Hepatocyte (in vitro differentiated cells): ENCODE measurements at regions not wholly inside any gene's neighbourhood (a gene's known extent, or its start where the extent isn't known, plus 50 kb on each side); places are given as distances from the start of the nearest gene placed in this dataset.

ENCODE experiments used
- DNase-seq: peaks from one replicate; pipeline ENCODE4 v3.0.0-alpha.2; 2016; ENCODE audit warnings: low spot score
- H2AFZ ChIP-seq: fragments of 200-600 bp; sonication (generic); 2 replicates; pipeline ENCODE4 v1.6.0; 2016; ENCODE audit warnings: antibody characterized with exemption, mild to moderate bottlenecking
- H3K27ac ChIP-seq: fragments of 200-600 bp; sonication (generic); 2 replicates; pipeline ENCODE4 v1.5.1; 2016; ENCODE audit warnings: mild to moderate bottlenecking
- H3K27me3 ChIP-seq: fragments of 200-600 bp; sonication (generic); 2 replicates; pipeline ENCODE4 v1.6.1; 2016
- H3K36me3 ChIP-seq: fragments of 200-600 bp; sonication (generic); replicated peaks from 2 replicates; pipeline ENCODE4 v1.5.1; 2016; ENCODE audit warnings: low read depth; ENCODE audit not compliant: insufficient read depth
- H3K4me1 ChIP-seq: fragments of 200-600 bp; sonication (generic); 2 replicates; pipeline ENCODE4 v1.5.1; 2016; ENCODE audit warnings: mild to moderate bottlenecking, moderate library complexity; ENCODE audit not compliant: insufficient read depth
- H3K4me2 ChIP-seq: fragments of 200-600 bp; sonication (generic); 2 replicates; pipeline ENCODE4 v1.6.0; 2016
- H3K4me3 ChIP-seq: fragments of 200-600 bp; sonication (generic); 2 replicates; pipeline ENCODE4 v1.5.1; 2016; ENCODE audit warnings: mild to moderate bottlenecking
- H3K79me2 ChIP-seq: fragments of 200-600 bp; sonication (generic); 2 replicates; pipeline ENCODE4 v1.6.0; 2017; ENCODE audit warnings: mild to moderate bottlenecking
- H3K9me2 ChIP-seq: fragments of 200-600 bp; sonication (generic); replicated peaks from 2 replicates; pipeline ENCODE4 v1.6.0; 2017; ENCODE audit warnings: mild to moderate bottlenecking; ENCODE audit not compliant: insufficient read depth
- H3K9me3 ChIP-seq: fragments of 200-600 bp; sonication (generic); 2 replicates; pipeline ENCODE4 v1.5.1; 2016; ENCODE audit warnings: low read depth, mild to moderate bottlenecking
- H4K20me1 ChIP-seq: fragments of 200-600 bp; sonication (generic); 2 replicates; pipeline ENCODE4 v1.6.0; 2016; ENCODE audit warnings: mild to moderate bottlenecking; ENCODE audit not compliant: insufficient read depth, poor library complexity, severe bottlenecking
- EZH2 ChIP-seq: fragments of 200-600 bp; sonication (generic); IDR thresholded peaks from 2 replicates; pipeline ENCODE4 v1.6.1; 2016; ENCODE audit warnings: antibody characterized with exemption, mild to moderate bottlenecking, borderline replicate concordance
- EZH2phosphoT487 ChIP-seq: fragments of 200-600 bp; sonication (generic); IDR thresholded peaks from one replicate; pipeline ENCODE4 v1.6.1; 2018; ENCODE audit warnings: antibody characterized with exemption, mild to moderate bottlenecking, low read depth, moderate library complexity; ENCODE audit not compliant: unreplicated experiment, severe bottlenecking
- WGBS: methylation state at CpG from one replicate; pipeline ENCODE4 v1.1.6; 2016; ENCODE audit warnings: low lambda C conversion rate; ENCODE audit errors: missing lambda C conversion rate; 5-methylcytosine and 5-hydroxymethylcytosine counted together
- TF ChIP-seq, protein P1 (sequence below): fragments of 200-600 bp; sonication (generic); IDR thresholded peaks from 2 replicates; pipeline ENCODE4 v1.5.1; 2016; ENCODE audit warnings: antibody characterized with exemption, mild to moderate bottlenecking; ENCODE audit not compliant: poor library complexity

DNA sequence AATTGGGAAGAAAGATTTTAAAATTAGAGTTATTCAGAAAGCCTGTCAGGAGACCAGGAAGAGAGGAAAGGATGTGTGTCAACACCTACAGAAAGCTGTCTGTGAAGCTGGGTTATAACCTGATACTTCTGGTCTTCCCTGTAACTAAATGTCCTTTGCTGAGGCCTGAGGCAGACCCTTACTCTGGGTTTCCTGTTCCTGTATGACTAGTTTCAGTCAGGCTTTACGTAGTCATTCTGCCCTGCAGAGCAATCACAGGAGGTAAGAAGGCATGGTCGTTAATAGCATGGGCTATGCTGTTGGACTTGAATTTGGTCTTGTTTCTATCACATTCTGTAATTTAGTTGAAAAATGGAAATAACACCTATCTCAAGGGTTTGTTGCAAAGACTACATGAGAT is 110.5 kb upstream of the IGFBP7 start:
- no peaks in the 10 kb centered on the region for H3K27me3 ChIP-seq
- H3K4me1 ChIP-seq, result no peaks in the 10 kb centered on the region
- TF ChIP-seq, protein P1, sequence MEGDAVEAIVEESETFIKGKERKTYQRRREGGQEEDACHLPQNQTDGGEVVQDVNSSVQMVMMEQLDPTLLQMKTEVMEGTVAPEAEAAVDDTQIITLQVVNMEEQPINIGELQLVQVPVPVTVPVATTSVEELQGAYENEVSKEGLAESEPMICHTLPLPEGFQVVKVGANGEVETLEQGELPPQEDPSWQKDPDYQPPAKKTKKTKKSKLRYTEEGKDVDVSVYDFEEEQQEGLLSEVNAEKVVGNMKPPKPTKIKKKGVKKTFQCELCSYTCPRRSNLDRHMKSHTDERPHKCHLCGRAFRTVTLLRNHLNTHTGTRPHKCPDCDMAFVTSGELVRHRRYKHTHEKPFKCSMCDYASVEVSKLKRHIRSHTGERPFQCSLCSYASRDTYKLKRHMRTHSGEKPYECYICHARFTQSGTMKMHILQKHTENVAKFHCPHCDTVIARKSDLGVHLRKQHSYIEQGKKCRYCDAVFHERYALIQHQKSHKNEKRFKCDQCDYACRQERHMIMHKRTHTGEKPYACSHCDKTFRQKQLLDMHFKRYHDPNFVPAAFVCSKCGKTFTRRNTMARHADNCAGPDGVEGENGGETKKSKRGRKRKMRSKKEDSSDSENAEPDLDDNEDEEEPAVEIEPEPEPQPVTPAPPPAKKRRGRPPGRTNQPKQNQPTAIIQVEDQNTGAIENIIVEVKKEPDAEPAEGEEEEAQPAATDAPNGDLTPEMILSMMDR, result no peak
- no peak for TF ChIP-seq EZH2
- no peak for TF ChIP-seq EZH2phosphoT487
- no peaks in the 10 kb centered on the region for H3K9me3 ChIP-seq
- H2AFZ ChIP-seq, result no peak overlapping the region
- no peak overlapping the region for H3K4me2 ChIP-seq
- no peak overlapping the region for H3K27ac ChIP-seq
- H3K36me3 ChIP-seq, result no peaks in the 10 kb centered on the region
- H3K79me2 ChIP-seq, result no peaks in the 10 kb centered on the region
- no peak for DNase-seq
- H4K20me1 ChIP-seq, result no peaks in the 10 kb centered on the region
- no peak overlapping the region for H3K4me3 ChIP-seq
- WGBS, result 81% methylated on average over 2 of the region's 2 CpGs
- no peaks in the 10 kb centered on the region for H3K9me2 ChIP-seq

DNA sequence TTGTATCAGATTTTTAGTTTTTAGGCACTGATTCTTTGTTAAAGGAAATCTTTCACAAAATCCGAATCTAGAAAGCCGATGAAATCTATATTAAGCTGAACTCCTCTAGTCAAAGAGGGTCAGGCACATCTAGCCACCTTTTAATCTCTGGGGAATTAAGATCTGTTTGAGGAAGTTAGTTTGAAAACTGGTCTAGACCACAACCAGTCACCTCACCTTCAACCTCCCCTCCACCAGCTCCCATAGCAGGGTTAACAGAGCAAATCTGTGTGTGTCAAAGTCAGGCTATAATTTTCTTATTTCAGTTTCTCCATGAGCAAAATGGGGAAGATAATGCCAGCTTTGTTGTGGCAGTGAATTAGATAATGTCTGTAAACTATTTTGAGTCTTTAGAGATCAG is 110.0 kb upstream of the IGFBP7 start:
- H3K4me2 ChIP-seq, result no peak overlapping the region
- H3K9me3 ChIP-seq, result no peaks in the 10 kb centered on the region
- no peaks in the 10 kb centered on the region for H3K27me3 ChIP-seq
- DNase-seq, result no peak
- TF ChIP-seq EZH2 (no peak), EZH2phosphoT487 (no peak)
- TF ChIP-seq, protein P1, result no peak
- H3K36me3 ChIP-seq, result no peaks in the 10 kb centered on the region
- H4K20me1 ChIP-seq, result no peaks in the 10 kb centered on the region
- WGBS, result 96% methylated on average over 2 of the region's 2 CpGs
- H3K79me2 ChIP-seq, result no peaks in the 10 kb centered on the region
- no peak overlapping the region for H3K4me3 ChIP-seq
- H3K9me2 ChIP-seq, result no peaks in the 10 kb centered on the region
- no peak overlapping the region for H2AFZ ChIP-seq
- no peaks in the 10 kb centered on the region for H3K4me1 ChIP-seq
- no peak overlapping the region for H3K27ac ChIP-seq

DNA sequence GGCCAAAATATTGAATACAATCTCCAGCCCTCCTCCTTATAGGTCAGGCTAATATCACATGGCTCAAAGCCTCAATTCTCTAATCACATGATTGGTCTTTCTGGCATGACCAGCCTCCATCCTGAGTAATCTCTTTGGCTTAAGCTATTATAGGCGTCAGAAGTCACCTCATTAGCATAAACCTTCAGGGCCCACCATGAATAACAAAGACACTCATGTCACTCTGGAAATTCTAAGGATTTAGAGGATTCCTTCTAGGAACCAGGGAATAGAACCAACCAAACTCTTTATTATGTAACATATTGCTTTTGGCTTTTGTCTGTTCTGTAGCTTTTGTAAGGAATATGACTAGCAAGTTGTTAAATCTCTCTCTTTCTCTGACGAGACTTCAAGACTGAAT is 109.2 kb upstream of the IGFBP7 start:
- no peaks in the 10 kb centered on the region for H3K9me3 ChIP-seq
- WGBS, result 75% methylated on average over 2 of the region's 2 CpGs
- H3K79me2 ChIP-seq, result no peaks in the 10 kb centered on the region
- no peak overlapping the region for H3K27ac ChIP-seq
- no peaks in the 10 kb centered on the region for H3K4me1 ChIP-seq
- H3K36me3 ChIP-seq, result no peaks in the 10 kb centered on the region
- TF ChIP-seq EZH2, result no peak
- TF ChIP-seq EZH2phosphoT487, result no peak
- TF ChIP-seq, protein P1, result no peak
- no peaks in the 10 kb centered on the region for H3K9me2 ChIP-seq
- no peak for DNase-seq
- no peak overlapping the region for H2AFZ ChIP-seq
- H3K4me2 ChIP-seq, result no peak overlapping the region
- H4K20me1 ChIP-seq, result no peaks in the 10 kb centered on the region
- no peaks in the 10 kb centered on the region for H3K27me3 ChIP-seq
- no peak overlapping the region for H3K4me3 ChIP-seq
